Gastrocnemius medialis (tissue), 4 donors: ENCODE measurements at regions not wholly inside any gene's neighbourhood (a gene's known extent, or its start where the extent isn't known, plus 50 kb on each side); places are given as distances from the start of the nearest gene placed in this dataset.

Source experiments
- ATAC-seq, 2 donors: fragments of 150-250 bp; one replicate each; pipeline ENCODE4 v1.9.1; 2016
- DNase-seq, 2 donors: peaks; one replicate each; pipeline ENCODE4 v3.0.0-alpha.2; 2019
- H3K27ac ChIP-seq, 4 donors: fragments of 200-600 bp; sonication (generic); 1 replicate in 1 of 4; 2 replicates in 3 of 4; pipeline ENCODE4 v1.5.1; 2016 to 2018; ENCODE audit warnings: mild to moderate bottlenecking in 2 of 4, moderate library complexity in 1 of 4
- H3K27me3 ChIP-seq, 3 donors: fragments of 200-600 bp; sonication (generic) in 2 of 3; 1 replicate in 1 of 3; 2 replicates in 2 of 3; pipeline versions ENCODE4 v1.5.1 to v1.6.0; 2016 to 2019; ENCODE audit warnings: mild to moderate bottlenecking in 1 of 3, moderate library complexity in 1 of 3
- H3K36me3 ChIP-seq, 2 donors: fragments of 200-600 bp; sonication (generic) in 1 of 2; one replicate each; pipeline ENCODE4 v1.5.1; 2017 to 2018
- H3K4me1 ChIP-seq, 2 donors: fragments of 200-600 bp; sonication (generic) in 1 of 2; one replicate each; pipeline ENCODE4 v1.5.1; 2016 to 2017; ENCODE audit warnings: mild to moderate bottlenecking in 2 of 2
- H3K4me3 ChIP-seq, 4 donors: fragments of 200-600 bp; sonication (generic) in 3 of 4; 1 replicate in 1 of 4; 2 replicates in 3 of 4; pipeline ENCODE4 v1.5.1; 2016 to 2019; ENCODE audit warnings: mild to moderate bottlenecking in 2 of 4
- H3K9me3 ChIP-seq, 3 donors: fragments of 200-600 bp; sonication (generic) in 2 of 3; 1 replicate in 1 of 3; 2 replicates in 2 of 3; pipeline ENCODE4 v1.5.1; 2016 to 2019
- CTCF ChIP-seq, 5 experiments: fragments of 450-650 bp in 3 of 5; fragments of 200-600 bp in 2 of 5; sonication (generic) in 2 of 5; IDR thresholded peaks in 4 of 5; conservative IDR thresholded peaks in 1 of 5; 1 replicate in 4 of 5; 2 replicates in 1 of 5; pipeline ENCODE4 v1.5.1; 2016 to 2019; ENCODE audit warnings: antibody characterized with exemption in 5 of 5, mild to moderate bottlenecking in 3 of 5, moderate library complexity in 3 of 5
- POLR2A ChIP-seq, 2 donors: fragments of 450-650 bp; IDR thresholded peaks; one replicate each; pipeline ENCODE4 v1.6.1; 2017; ENCODE audit warnings: antibody characterized with exemption in 2 of 2, mild to moderate bottlenecking in 2 of 2, moderate library complexity in 2 of 2
- in situ Hi-C, 4 donors: fragments of 200-750 bp; cut with MboI; loops; one replicate each; pipeline versions ENCODE4 v1.15.0 to v1.8.0; 2017; ENCODE audit warnings: low sequenced_read_pairs in 4 of 4
- intact Hi-C: fragments of 100-400 bp; cut with DNase I; formaldehyde crosslinking; loops from one replicate; pipeline ENCODE4 v1.15.1; 2023; ENCODE audit warnings: low total_unique reads

- Histone ChIP-seq H3K36me3 (no peaks in the 10 kb centered on the region), H3K4me3 (no peak overlapping the region), H3K4me1 (no peaks in the 10 kb centered on the region), H3K27me3 (no peaks in the 10 kb centered on the region), H3K27ac (no peak overlapping the region), H3K9me3 (no peaks in the 10 kb centered on the region)
- TF ChIP-seq CTCF (IDR thresholded peaks at IDR 0.05 in 4 of 5, conservative IDR thresholded peaks at IDR 0.05 in 1 of 5): no peak
- no peak for TF ChIP-seq POLR2A (IDR thresholded peaks at IDR 0.05)
- intact Hi-C loops (no loop called here), in situ Hi-C loops (no loop called here)
- no peak for DNase-seq
- no peak for ATAC-seq
Measured at GRCh38 chr4:62522273-62522672, 1322.1 kb downstream of the ADGRL3 start.

- H3K27me3 ChIP-seq: no peaks in the 10 kb centered on the region
- no peak for ATAC-seq
- H3K4me1 ChIP-seq: no peaks in the 10 kb centered on the region
- no peaks in the 10 kb centered on the region for H3K36me3 ChIP-seq
- intact Hi-C loops: no loop called here
- no peaks in the 10 kb centered on the region for H3K9me3 ChIP-seq
- DNase-seq: no peak
- in situ Hi-C loops: no loop called here
- no peak overlapping the region for H3K4me3 ChIP-seq
- no peak overlapping the region for H3K27ac ChIP-seq
- TF ChIP-seq POLR2A (IDR thresholded peaks at IDR 0.05) (no peak), CTCF (IDR thresholded peaks at IDR 0.05 in 4 of 5, conservative IDR thresholded peaks at IDR 0.05 in 1 of 5) (no peak)
Measured at GRCh38 chr4:62517716-62518115, 1317.6 kb downstream of the ADGRL3 start.

GRCh38 chr4:62513306-62513705 lies 1313.2 kb downstream of the ADGRL3 start:
- Histone ChIP-seq H3K27ac (no peak overlapping the region), H3K9me3 (no peaks in the 10 kb centered on the region), H3K4me3 (no peak overlapping the region), H3K36me3 (no peaks in the 10 kb centered on the region), H3K27me3 (no peaks in the 10 kb centered on the region), H3K4me1 (no peaks in the 10 kb centered on the region)
- intact Hi-C loops (no loop called here), in situ Hi-C loops (no loop called here)
- no peak for ATAC-seq
- DNase-seq: no peak
- TF ChIP-seq CTCF (IDR thresholded peaks at IDR 0.05 in 4 of 5, conservative IDR thresholded peaks at IDR 0.05 in 1 of 5) (no peak), POLR2A (IDR thresholded peaks at IDR 0.05) (no peak)

- no peak overlapping the region for H3K4me3 ChIP-seq
- in situ Hi-C loops (no loop called here), intact Hi-C loops (no loop called here)
- no peak overlapping the region for H3K27ac ChIP-seq
- no peaks in the 10 kb centered on the region for H3K4me1 ChIP-seq
- ATAC-seq (no peak), DNase-seq (no peak)
- no peaks in the 10 kb centered on the region for H3K9me3 ChIP-seq
- no peaks in the 10 kb centered on the region for H3K27me3 ChIP-seq
- no peak for TF ChIP-seq CTCF (IDR thresholded peaks at IDR 0.05 in 4 of 5, conservative IDR thresholded peaks at IDR 0.05 in 1 of 5)
- no peak for TF ChIP-seq POLR2A (IDR thresholded peaks at IDR 0.05)
- H3K36me3 ChIP-seq: no peaks in the 10 kb centered on the region
Measured at GRCh38 chr4:62512271-62512670, 1312.1 kb downstream of the ADGRL3 start.

GRCh38 chr4:62510228-62510627 lies 1310.1 kb downstream of the ADGRL3 start:
- in situ Hi-C loops: no loop called here
- no peak for DNase-seq
- Histone ChIP-seq H3K4me3 (no peak overlapping the region), H3K4me1 (no peaks in the 10 kb centered on the region), H3K9me3 (no peaks in the 10 kb centered on the region), H3K27ac (no peak overlapping the region), H3K27me3 (no peaks in the 10 kb centered on the region), H3K36me3 (no peaks in the 10 kb centered on the region)
- no peak for TF ChIP-seq POLR2A (IDR thresholded peaks at IDR 0.05)
- no peak for TF ChIP-seq CTCF (IDR thresholded peaks at IDR 0.05 in 4 of 5, conservative IDR thresholded peaks at IDR 0.05 in 1 of 5)
- no peak for ATAC-seq
- intact Hi-C loops: no loop called here
